OCI-LY3 (cell line): ENCODE measurements at regions not wholly inside any gene's neighbourhood (a gene's known extent, or its start where the extent isn't known, plus 50 kb on each side); places are given as distances from the start of the nearest gene placed in this dataset.
"Not testable (repeated sequence)": the region's sequence is repeated elsewhere in the genome, so short reads cannot be mapped to it uniquely, and the experiment has no call there.

ENCODE experiments used
- H2AFZ ChIP-seq: fragments of 200-600, 300-600 bp; shearing (Covaris generic); 2 replicates; pipeline ENCODE4 v1.6.0; 2014; ENCODE audit warnings: antibody characterized with exemption, low read depth, low read length
- H3K27ac ChIP-seq: fragments of 200-600, 300-600 bp; sonication (generic); 2 replicates; pipeline ENCODE4 v1.5.1; 2014; ENCODE audit warnings: mild to moderate bottlenecking, low read length, moderate library complexity, mixed read lengths
- H3K27me3 ChIP-seq: fragments of 200-600, 300-600 bp; sonication (generic); 2 replicates; pipeline ENCODE4 v1.6.1; 2014; ENCODE audit warnings: low read depth, low read length, mixed read lengths
- H3K36me3 ChIP-seq: fragments of 200-600, 300-600 bp; sonication (generic); replicated peaks from 2 replicates; pipeline ENCODE3; 2014; ENCODE audit warnings: low read depth, low read length, mixed read lengths
- H3K4me1 ChIP-seq: fragments of 300-600, 200-600 bp; sonication (generic); 2 replicates; pipeline ENCODE4 v1.6.1; 2014; ENCODE audit warnings: low read length, mixed read lengths
- H3K4me2 ChIP-seq: fragments of 200-600, 300-600 bp; sonication (generic); 2 replicates; pipeline ENCODE4 v1.6.1; 2014; ENCODE audit warnings: low read length, mixed read lengths
- H3K4me3 ChIP-seq: fragments of 300-600, 200-600 bp; sonication (generic); 2 replicates; pipeline ENCODE4 v1.5.1; 2014; ENCODE audit warnings: antibody characterized with exemption, mild to moderate bottlenecking, low read length, moderate library complexity
- H3K79me2 ChIP-seq: fragments of 300-600, 200-600 bp; shearing (Covaris generic); 2 replicates; pipeline ENCODE4 v1.6.1; 2014; ENCODE audit warnings: mild to moderate bottlenecking, low read length, mixed read lengths
- H3K9ac ChIP-seq: fragments of 300-600, 200-600 bp; shearing (Covaris generic); 2 replicates; pipeline ENCODE4 v1.6.0; 2014; ENCODE audit warnings: mild to moderate bottlenecking, low read length, moderate library complexity
- H3K9me3 ChIP-seq: fragments of 200-600, 300-600 bp; shearing (Covaris generic); 2 replicates; pipeline ENCODE4 v1.6.1; 2014; ENCODE audit warnings: low read length, mixed read lengths; ENCODE audit not compliant: insufficient read depth
- H4K20me1 ChIP-seq: fragments of 200-600, 300-600 bp; sonication (generic); 2 replicates; pipeline ENCODE4 v1.6.1; 2016; ENCODE audit warnings: low read length, mixed read lengths; ENCODE audit not compliant: insufficient read depth
- CTCF ChIP-seq: fragments of 200-600, 300-600 bp; sonication (generic); IDR thresholded peaks from 2 replicates; pipeline ENCODE4 v1.5.1; 2014; ENCODE audit warnings: antibody characterized with exemption, low read length, low read depth

- H4K20me1 ChIP-seq, H3K36me3 ChIP-seq, H3K4me2 ChIP-seq, H3K4me3 ChIP-seq, H3K79me2 ChIP-seq, H2AFZ ChIP-seq, H3K9ac ChIP-seq, H3K4me1 ChIP-seq, H3K9me3 ChIP-seq, H3K27me3 ChIP-seq, H3K27ac ChIP-seq: not testable (repeated sequence)
These were observed 81.6 kb upstream of the FRG2C start for GRCh38 chr3:75582536-75582935.

- not testable (repeated sequence) for H3K36me3 ChIP-seq, H3K27me3 ChIP-seq, H3K9me3 ChIP-seq, H3K4me3 ChIP-seq, H3K9ac ChIP-seq, H2AFZ ChIP-seq, H3K27ac ChIP-seq, H3K79me2 ChIP-seq, H3K4me2 ChIP-seq, H3K4me1 ChIP-seq, H4K20me1 ChIP-seq
These were observed 81.0 kb upstream of the FRG2C start for GRCh38 chr3:75583116-75583515.

GRCh38 chr3:75587695-75588094, 76.4 kb upstream of the FRG2C start:
- not testable (repeated sequence) for H3K9ac ChIP-seq, H3K4me3 ChIP-seq, H4K20me1 ChIP-seq, H3K9me3 ChIP-seq, H3K27ac ChIP-seq, H3K4me2 ChIP-seq, H2AFZ ChIP-seq, H3K79me2 ChIP-seq, H3K27me3 ChIP-seq, H3K36me3 ChIP-seq, H3K4me1 ChIP-seq

GRCh38 chr3:75590382-75590781, 73.7 kb upstream of the FRG2C start:
- not testable (repeated sequence) for H3K36me3 ChIP-seq, H3K4me1 ChIP-seq, H4K20me1 ChIP-seq, H3K4me2 ChIP-seq, H3K4me3 ChIP-seq, H3K9ac ChIP-seq, H3K27me3 ChIP-seq, H3K9me3 ChIP-seq, H2AFZ ChIP-seq, H3K27ac ChIP-seq, H3K79me2 ChIP-seq

GRCh38 chr3:75604286-75604934, 59.7 kb upstream of the FRG2C start:
- H2AFZ ChIP-seq, H3K4me2 ChIP-seq, H4K20me1 ChIP-seq, H3K27me3 ChIP-seq, H3K9me3 ChIP-seq, H3K36me3 ChIP-seq, H3K4me1 ChIP-seq, H3K27ac ChIP-seq, H3K4me3 ChIP-seq, H3K79me2 ChIP-seq, H3K9ac ChIP-seq: not testable (repeated sequence)
- TF ChIP-seq CTCF = peak; percentile 54

GRCh38 chr3:75607996-75608395, 56.1 kb upstream of the FRG2C start:
- H3K4me3 ChIP-seq, H3K4me2 ChIP-seq, H3K9ac ChIP-seq, H4K20me1 ChIP-seq, H3K36me3 ChIP-seq, H3K27ac ChIP-seq, H3K9me3 ChIP-seq, H3K27me3 ChIP-seq, H2AFZ ChIP-seq, H3K79me2 ChIP-seq, H3K4me1 ChIP-seq: not testable (repeated sequence)

- H3K27ac ChIP-seq, H3K4me3 ChIP-seq, H3K9ac ChIP-seq, H3K36me3 ChIP-seq, H3K4me1 ChIP-seq, H3K9me3 ChIP-seq, H3K79me2 ChIP-seq, H3K4me2 ChIP-seq, H3K27me3 ChIP-seq, H2AFZ ChIP-seq, H4K20me1 ChIP-seq: not testable (repeated sequence)
These were observed 54.5 kb upstream of the FRG2C start for GRCh38 chr3:75609598-75609997.
